MCF 10A (cell line): ENCODE measurements at regions not wholly inside any gene's neighbourhood (a gene's known extent, or its start where the extent isn't known, plus 50 kb on each side); places are given as distances from the start of the nearest gene placed in this dataset.

Source experiments
- BruUV-seq: library from RNA; stranded (reverse); fragments of 400-500 nt; replicated peaks from 2 replicates; lab custom pipeline; 2021; lab: Mats Ljungman, UMichigan
- CTCF ChIA-PET: fragments of 300-600 bp; sonication (Branson Sonifier 250); formaldehyde crosslinking; extraction: SDS; loops from one replicate; lab custom pipeline; 2021; ENCODE audit warnings: antibody characterized with exemption, inconsistent platforms; lab: Yijun Ruan, JAX
- POLR2A ChIA-PET: fragments of 300-600, 350-650 bp; sonication (Branson Sonifier 250); formaldehyde crosslinking; extraction: SDS; loops from one replicate; lab custom pipeline; 2020; ENCODE audit warnings: antibody characterized with exemption, inconsistent platforms; lab: Yijun Ruan, JAX
- DNase-seq: peaks from one replicate; pipeline ENCODE4 v3.0.0-alpha.2; 2018; ENCODE audit not compliant: unreplicated experiment
- H3K27ac Mint-ChIP-seq: one replicate; pipeline ENCODE4 v1.8.0; 2022; ENCODE audit warnings: mild to moderate bottlenecking, low read depth, mixed read lengths; ENCODE audit not compliant: unreplicated experiment
- H3K27me3 Mint-ChIP-seq: one replicate; pipeline ENCODE4 v1.8.0; 2022; ENCODE audit warnings: mixed read lengths; ENCODE audit not compliant: insufficient read depth, unreplicated experiment
- H3K36me3 Mint-ChIP-seq: one replicate; pipeline ENCODE4 v1.8.0; 2022; ENCODE audit warnings: mild to moderate bottlenecking, moderate library complexity, mixed read lengths; ENCODE audit not compliant: insufficient read depth, unreplicated experiment
- H3K4me1 Mint-ChIP-seq: one replicate; pipeline ENCODE4 v1.8.0; 2022; ENCODE audit warnings: mixed read lengths; ENCODE audit not compliant: insufficient read depth, unreplicated experiment
- H3K4me3 Mint-ChIP-seq: one replicate; pipeline ENCODE4 v1.8.0; 2022; ENCODE audit warnings: mild to moderate bottlenecking, moderate library complexity, mixed read lengths; ENCODE audit not compliant: unreplicated experiment
- H3K9me3 Mint-ChIP-seq: one replicate; pipeline ENCODE4 v1.8.0; 2022; ENCODE audit warnings: mixed read lengths; ENCODE audit not compliant: unreplicated experiment
- intact Hi-C: fragments of 100-400 bp; cut with micrococcal nuclease; formaldehyde crosslinking; loops from 2 replicates; pipeline ENCODE4 v1.14.1; 2022
- TF ChIP-seq, protein P1 (sequence below): fragments of 200-600 bp; IDR thresholded peaks from one replicate; pipeline ENCODE4 v1.8.0; 2022; ENCODE audit warnings: antibody characterized with exemption, mild to moderate bottlenecking; ENCODE audit not compliant: unreplicated experiment

DNA sequence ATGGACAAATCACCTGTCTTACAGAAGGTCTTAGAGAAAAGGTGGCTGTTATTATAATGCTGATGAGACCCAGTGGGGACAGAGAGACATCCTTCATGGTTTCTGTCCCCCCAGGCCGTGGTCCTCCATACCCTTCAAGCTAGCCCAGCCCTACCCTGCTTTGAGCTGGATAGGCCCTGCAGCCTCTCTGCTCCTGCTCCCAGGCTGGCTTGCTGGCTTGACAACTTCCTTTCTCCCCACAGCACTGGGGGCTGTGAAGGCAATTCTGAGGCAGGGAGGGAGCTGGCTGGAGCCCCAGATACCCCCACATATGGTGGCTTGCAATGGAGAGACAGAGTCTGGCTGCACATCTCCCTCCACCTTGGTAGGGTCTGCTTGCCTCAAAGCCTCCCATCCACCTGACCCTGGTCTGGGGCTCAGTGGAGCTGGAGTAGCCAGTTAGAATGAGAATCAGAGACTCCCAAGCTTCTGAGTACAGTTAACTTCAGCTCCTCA lies 118.2 kb downstream of the PJA1 start:
- BruUV-seq, result no TSS peak
- intact Hi-C loops, result no loop called here
- Mint-ChIP-seq H3K9me3 (no peaks in the 10 kb centered on the region), H3K4me3 (no peak overlapping the region), H3K36me3 (no peaks in the 10 kb centered on the region), H3K27me3 (peaks cover 35% of the 10 kb centered on the region), H3K4me1 (no peaks in the 10 kb centered on the region), H3K27ac (no peak overlapping the region)
- ChIA-PET POLR2A (no interaction called here), CTCF (interaction anchor here (0.6 to 1.5 kb wide), 6 partner anchors 14 to 533 kb away, joined by 3 to 5 read pairs (median 4); partner anchors contain the start of gene EFNB1)
- TF ChIP-seq, protein P1, sequence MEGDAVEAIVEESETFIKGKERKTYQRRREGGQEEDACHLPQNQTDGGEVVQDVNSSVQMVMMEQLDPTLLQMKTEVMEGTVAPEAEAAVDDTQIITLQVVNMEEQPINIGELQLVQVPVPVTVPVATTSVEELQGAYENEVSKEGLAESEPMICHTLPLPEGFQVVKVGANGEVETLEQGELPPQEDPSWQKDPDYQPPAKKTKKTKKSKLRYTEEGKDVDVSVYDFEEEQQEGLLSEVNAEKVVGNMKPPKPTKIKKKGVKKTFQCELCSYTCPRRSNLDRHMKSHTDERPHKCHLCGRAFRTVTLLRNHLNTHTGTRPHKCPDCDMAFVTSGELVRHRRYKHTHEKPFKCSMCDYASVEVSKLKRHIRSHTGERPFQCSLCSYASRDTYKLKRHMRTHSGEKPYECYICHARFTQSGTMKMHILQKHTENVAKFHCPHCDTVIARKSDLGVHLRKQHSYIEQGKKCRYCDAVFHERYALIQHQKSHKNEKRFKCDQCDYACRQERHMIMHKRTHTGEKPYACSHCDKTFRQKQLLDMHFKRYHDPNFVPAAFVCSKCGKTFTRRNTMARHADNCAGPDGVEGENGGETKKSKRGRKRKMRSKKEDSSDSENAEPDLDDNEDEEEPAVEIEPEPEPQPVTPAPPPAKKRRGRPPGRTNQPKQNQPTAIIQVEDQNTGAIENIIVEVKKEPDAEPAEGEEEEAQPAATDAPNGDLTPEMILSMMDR, result no peak
- no peak for DNase-seq

DNA sequence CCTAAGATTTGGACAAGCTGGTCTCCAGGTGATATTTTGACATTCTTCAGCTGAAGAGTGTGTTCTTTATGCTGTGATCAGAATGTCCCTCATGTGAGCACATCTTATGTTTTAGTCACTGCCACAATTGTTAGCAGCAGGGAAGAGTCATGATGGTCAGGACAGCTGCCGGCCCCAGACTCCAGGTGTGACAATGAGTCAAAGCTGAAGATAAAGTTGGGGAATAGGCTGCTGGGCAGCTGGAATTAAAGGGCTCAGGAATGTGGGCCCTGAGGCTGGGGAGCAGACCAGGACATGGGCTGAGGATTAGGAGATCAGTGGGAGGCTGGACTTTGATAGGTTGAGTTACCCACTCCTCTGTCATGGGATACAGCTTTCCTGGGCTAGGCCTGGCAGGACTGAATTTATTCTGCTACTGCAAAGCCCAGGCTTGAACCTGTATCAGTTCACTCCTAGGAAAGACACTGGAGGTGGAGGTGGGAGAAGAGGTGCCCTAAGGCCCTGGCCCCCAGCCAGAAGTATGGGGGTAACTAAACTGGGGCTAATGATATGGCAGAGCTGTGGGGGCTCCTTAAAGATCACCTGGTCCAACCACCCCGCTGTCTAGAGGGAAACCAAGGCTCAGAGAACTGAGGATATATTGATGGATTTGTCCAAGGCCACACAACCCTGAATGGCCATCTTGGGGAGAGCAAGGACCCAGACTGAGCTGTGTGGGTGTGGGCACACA lies 119.5 kb downstream of the PJA1 start:
- no TSS peak for BruUV-seq
- CTCF ChIA-PET, result interaction anchor here (1.0 to 1.7 kb wide), 5 partner anchors 13 to 218 kb away, joined by 4 to 5 read pairs (median 4); partner anchors contain the start of gene EFNB1
- Mint-ChIP-seq H3K4me3 (no peak overlapping the region), H3K27ac (no peak overlapping the region), H3K4me1 (no peaks in the 10 kb centered on the region), H3K27me3 (peaks cover 44% of the 10 kb centered on the region), H3K9me3 (no peaks in the 10 kb centered on the region), H3K36me3 (no peaks in the 10 kb centered on the region)
- TF ChIP-seq, protein P1, result no peak
- intact Hi-C loops, result no loop called here
- no peak for DNase-seq
- POLR2A ChIA-PET, result interaction anchor here (0.6 kb wide), 1 partner anchor 13 kb away, joined by 3 read pairs; no protein-coding TSS in a partner anchor

DNA sequence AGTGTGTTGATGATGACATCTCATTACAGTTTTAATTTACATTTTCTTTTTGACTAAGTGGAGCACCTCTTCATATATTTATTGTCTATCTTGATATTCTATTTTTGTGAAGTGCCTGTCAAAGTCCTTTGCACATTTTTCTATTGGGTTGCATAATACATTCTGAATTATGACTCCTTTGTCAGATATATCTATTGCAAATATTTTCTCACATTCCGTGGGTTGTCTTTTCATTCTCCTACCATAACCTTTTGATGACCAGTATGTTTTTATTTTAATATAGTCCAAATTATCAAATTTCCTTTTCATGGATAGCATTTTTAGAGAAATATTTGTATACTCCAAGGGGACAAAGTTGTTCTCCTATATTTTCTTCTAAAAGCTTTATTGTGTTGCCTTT lies 126.4 kb downstream of the PJA1 start:
- Mint-ChIP-seq H3K27me3 (peaks cover 76% of the 10 kb centered on the region), H3K9me3 (no peaks in the 10 kb centered on the region), H3K27ac (no peak overlapping the region), H3K4me3 (no peak overlapping the region), H3K36me3 (no peaks in the 10 kb centered on the region), H3K4me1 (no peaks in the 10 kb centered on the region)
- ChIA-PET CTCF (interaction anchor here (0.7 kb wide), 1 partner anchor 154 kb away, joined by 5 read pairs; no protein-coding TSS in a partner anchor), POLR2A (interaction anchor here (0.6 to 1.2 kb wide), 3 partner anchors 10 to 142 kb away, joined by 3 to 6 read pairs (median 5); no protein-coding TSS in a partner anchor)
- TF ChIP-seq, protein P1, result no peak
- no TSS peak for BruUV-seq
- intact Hi-C loops, result no loop called here
- no peak for DNase-seq

DNA sequence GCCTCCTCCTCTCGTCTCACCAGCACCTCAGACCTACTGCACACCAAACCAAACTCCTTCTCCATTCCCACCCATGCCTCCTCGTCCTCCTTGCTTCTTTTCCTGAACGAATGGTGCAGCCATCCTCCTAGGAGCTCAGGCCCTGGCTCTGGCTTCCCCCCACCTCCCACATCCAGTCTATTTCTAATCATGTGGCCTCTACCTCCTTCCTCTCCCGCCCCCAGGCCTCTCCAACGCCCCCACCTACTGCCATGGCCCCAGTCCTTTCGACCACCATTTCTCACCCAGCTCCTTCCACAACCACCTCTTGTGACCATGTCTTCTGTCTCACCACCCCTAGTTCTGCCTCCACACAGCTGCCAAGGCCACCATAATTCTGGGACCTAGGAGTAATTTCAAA lies 127.1 kb downstream of the PJA1 start:
- Mint-ChIP-seq H3K36me3 (no peaks in the 10 kb centered on the region), H3K4me1 (no peaks in the 10 kb centered on the region), H3K4me3 (no peak overlapping the region), H3K9me3 (no peaks in the 10 kb centered on the region), H3K27ac (no peak overlapping the region), H3K27me3 (peaks cover 76% of the 10 kb centered on the region)
- intact Hi-C loops, result no loop called here
- no TSS peak for BruUV-seq
- TF ChIP-seq, protein P1, result no peak
- no peak for DNase-seq
- ChIA-PET POLR2A (interaction anchor here (0.6 to 1.2 kb wide), 3 partner anchors 9 to 208 kb away, joined by 3 to 5 read pairs (median 3); no protein-coding TSS in a partner anchor), CTCF (interaction anchor here (0.7 to 1.3 kb wide), 3 partner anchors 23 to 211 kb away, joined by 3 to 5 read pairs (median 5); no protein-coding TSS in a partner anchor)
